AG09319 (cell line): ENCODE measurements at regions not wholly inside any gene's neighbourhood (a gene's known extent, or its start where the extent isn't known, plus 50 kb on each side); places are given as distances from the start of the nearest gene placed in this dataset.

Experiments used
- DNase-seq: peaks from one replicate; pipeline ENCODE4 v3.0.0-alpha.2; 2010; ENCODE audit warnings: low read depth; ENCODE audit errors: extremely low read depth
- CTCF ChIP-seq: IDR thresholded peaks from 2 replicates; pipeline ENCODE4 v1.5.1; 2011; ENCODE audit warnings: low read depth, mild to moderate bottlenecking, inconsistent platforms, low read length, moderate library complexity

- no peak for TF ChIP-seq CTCF
- no peak for DNase-seq
Measured at GRCh38 chr10:20354166-20354565, 537.9 kb downstream of the PLXDC2 start.

- DNase-seq = no peak
- TF ChIP-seq CTCF = no peak
Measured at GRCh38 chr10:20350509-20350908, 534.3 kb downstream of the PLXDC2 start.

- no peak for DNase-seq
- no peak for TF ChIP-seq CTCF
Measured at GRCh38 chr10:20343036-20343435, 526.8 kb downstream of the PLXDC2 start.
